ENCODE measurements at regions not wholly inside any gene's neighbourhood (a gene's known extent, or its start where the extent isn't known, plus 50 kb on each side); places are given as distances from the start of the nearest gene placed in this dataset.

DNA sequence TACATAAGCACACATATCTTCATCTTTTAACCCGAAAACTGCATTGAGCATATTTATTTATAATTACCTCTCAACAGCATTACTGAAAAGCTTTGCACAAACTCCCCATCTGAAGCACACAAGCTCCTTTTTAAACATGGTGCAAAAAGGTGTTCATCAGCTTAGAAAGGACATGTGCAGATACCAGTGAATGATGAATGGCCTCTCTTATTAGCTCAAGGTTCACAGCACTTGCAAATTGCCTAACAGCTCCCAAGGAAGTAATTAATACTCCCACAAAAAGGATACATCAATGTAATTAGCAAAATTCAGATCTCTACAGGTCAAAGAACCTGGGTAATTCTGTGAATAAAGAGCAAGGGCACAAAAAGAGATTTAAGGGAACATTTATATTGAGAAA lies 422.0 kb downstream of the HINT1 start:
- TF ChIP-seq, protein P1, sequence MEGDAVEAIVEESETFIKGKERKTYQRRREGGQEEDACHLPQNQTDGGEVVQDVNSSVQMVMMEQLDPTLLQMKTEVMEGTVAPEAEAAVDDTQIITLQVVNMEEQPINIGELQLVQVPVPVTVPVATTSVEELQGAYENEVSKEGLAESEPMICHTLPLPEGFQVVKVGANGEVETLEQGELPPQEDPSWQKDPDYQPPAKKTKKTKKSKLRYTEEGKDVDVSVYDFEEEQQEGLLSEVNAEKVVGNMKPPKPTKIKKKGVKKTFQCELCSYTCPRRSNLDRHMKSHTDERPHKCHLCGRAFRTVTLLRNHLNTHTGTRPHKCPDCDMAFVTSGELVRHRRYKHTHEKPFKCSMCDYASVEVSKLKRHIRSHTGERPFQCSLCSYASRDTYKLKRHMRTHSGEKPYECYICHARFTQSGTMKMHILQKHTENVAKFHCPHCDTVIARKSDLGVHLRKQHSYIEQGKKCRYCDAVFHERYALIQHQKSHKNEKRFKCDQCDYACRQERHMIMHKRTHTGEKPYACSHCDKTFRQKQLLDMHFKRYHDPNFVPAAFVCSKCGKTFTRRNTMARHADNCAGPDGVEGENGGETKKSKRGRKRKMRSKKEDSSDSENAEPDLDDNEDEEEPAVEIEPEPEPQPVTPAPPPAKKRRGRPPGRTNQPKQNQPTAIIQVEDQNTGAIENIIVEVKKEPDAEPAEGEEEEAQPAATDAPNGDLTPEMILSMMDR (IDR thresholded peaks at IDR 0.05): no peak
- no peak for TF ChIP-seq POLR2A (IDR thresholded peaks at IDR 0.05)
